Mesenchymal stem cell (in vitro differentiated cells and primary cell): ENCODE measurements at regions not wholly inside any gene's neighbourhood (a gene's known extent, or its start where the extent isn't known, plus 50 kb on each side); places are given as distances from the start of the nearest gene placed in this dataset.

Experiments
- DNase-seq: peaks from one replicate; pipeline ENCODE4 v3.0.0-alpha.2; 2013
- H2AFZ ChIP-seq: one replicate; pipeline ENCODE4 v1.6.1; 2013; ENCODE audit warnings: low read depth, mild to moderate bottlenecking, control low read depth, inconsistent platforms, low read length, moderate library complexity
- H2AK5ac ChIP-seq: 2 replicates; pipeline ENCODE4 v1.6.1; 2013; ENCODE audit warnings: low read length, moderate library complexity, mild to moderate bottlenecking, inconsistent platforms; ENCODE audit not compliant: severe bottlenecking
- H2BK120ac ChIP-seq: one replicate; pipeline ENCODE4 v1.6.1; 2013; ENCODE audit warnings: low read depth, mild to moderate bottlenecking, inconsistent platforms, low read length, moderate library complexity
- H2BK12ac ChIP-seq, 2 experiments: one replicate each; pipeline ENCODE4 v1.6.1; 2013; ENCODE audit warnings: inconsistent platforms in 2 of 2, low read length in 2 of 2, mild to moderate bottlenecking in 2 of 2, moderate library complexity in 2 of 2, control low read depth in 1 of 2
- H2BK15ac ChIP-seq: one replicate; pipeline ENCODE4 v1.6.1; 2013; ENCODE audit warnings: mild to moderate bottlenecking, low read depth, inconsistent platforms; ENCODE audit not compliant: poor library complexity, severe bottlenecking
- H2BK5ac ChIP-seq: 2 replicates; pipeline ENCODE4 v1.6.1; 2013; ENCODE audit warnings: low read depth, mild to moderate bottlenecking, low read length, control low read depth, inconsistent platforms; ENCODE audit not compliant: poor library complexity, severe bottlenecking
- H3K14ac ChIP-seq, 2 experiments: one replicate each; pipeline ENCODE4 v1.6.1; 2013; ENCODE audit warnings: inconsistent platforms in 2 of 2, low read length in 2 of 2, control low read depth in 1 of 2, mild to moderate bottlenecking in 1 of 2, moderate library complexity in 1 of 2
- H3K18ac ChIP-seq, 2 experiments: one replicate each; pipeline ENCODE4 v1.6.1; 2013; ENCODE audit warnings: inconsistent platforms in 2 of 2, low read length in 2 of 2, control low read depth in 1 of 2, low read depth in 1 of 2, mild to moderate bottlenecking in 1 of 2
- H3K23ac ChIP-seq, 2 experiments: one replicate each; pipeline ENCODE4 v1.6.1; 2013; ENCODE audit warnings: inconsistent platforms in 2 of 2, low read length in 2 of 2, mild to moderate bottlenecking in 2 of 2, moderate library complexity in 2 of 2, control low read depth in 1 of 2
- H3K27ac ChIP-seq: 2 replicates; pipeline ENCODE4 v1.5.1; 2013; ENCODE audit warnings: mild to moderate bottlenecking, moderate library complexity, low read length, control low read depth, inconsistent platforms; ENCODE audit not compliant: poor library complexity, severe bottlenecking
- H3K27me3 ChIP-seq, 2 experiments: 2 replicates each; pipeline versions ENCODE4 v1.6.1 to v1.7.0; 2013; ENCODE audit warnings: low read length in 2 of 2, mild to moderate bottlenecking in 2 of 2, moderate library complexity in 2 of 2, control low read depth in 1 of 2, inconsistent platforms in 1 of 2; ENCODE audit not compliant: control insufficient read depth in 1 of 2, insufficient read depth in 1 of 2
- H3K36me3 ChIP-seq, 2 experiments: 2 replicates each; pipeline versions ENCODE4 v1.6.1 to v1.7.0; 2013; ENCODE audit warnings: low read length in 2 of 2, control low read depth in 1 of 2, inconsistent platforms in 1 of 2, low read depth in 1 of 2, mild to moderate bottlenecking in 1 of 2; ENCODE audit not compliant: insufficient read depth in 2 of 2, control insufficient read depth in 1 of 2
- H3K4ac ChIP-seq, 2 experiments: one replicate each; pipeline ENCODE4 v1.6.1; 2013; ENCODE audit warnings: inconsistent platforms in 2 of 2, low read length in 2 of 2, mild to moderate bottlenecking in 2 of 2, moderate library complexity in 2 of 2, control low read depth in 1 of 2, low read depth in 1 of 2
- H3K4me1 ChIP-seq: 2 replicates; pipeline ENCODE4 v1.6.1; 2013; ENCODE audit warnings: low read depth, low read length, control low read depth; ENCODE audit not compliant: control insufficient read depth, insufficient read depth
- H3K4me2 ChIP-seq: 2 replicates; pipeline ENCODE4 v1.6.1; 2013; ENCODE audit warnings: low read length, mild to moderate bottlenecking, inconsistent platforms; ENCODE audit not compliant: poor library complexity, severe bottlenecking
- H3K4me3 ChIP-seq, 2 experiments: 2 replicates each; pipeline versions ENCODE4 v1.5.1 to v1.7.0; 2013; ENCODE audit warnings: low read length in 2 of 2, mild to moderate bottlenecking in 2 of 2, control low read depth in 1 of 2, low read depth in 1 of 2; ENCODE audit not compliant: insufficient read depth in 1 of 2
- H3K79me1 ChIP-seq: replicated peaks from 2 replicates; pipeline ENCODE4 v1.6.1; 2013; ENCODE audit warnings: mild to moderate bottlenecking, control low read depth, low read length, inconsistent platforms; ENCODE audit not compliant: poor library complexity, severe bottlenecking
- H3K9ac ChIP-seq: 2 replicates; pipeline ENCODE4 v1.7.0; 2013; ENCODE audit warnings: mild to moderate bottlenecking, low read length, moderate library complexity
- H3K9me3 ChIP-seq: 2 replicates; pipeline ENCODE4 v1.7.0; 2013; ENCODE audit warnings: mild to moderate bottlenecking, low read length; ENCODE audit not compliant: control insufficient read depth
- H4K8ac ChIP-seq: one replicate; pipeline ENCODE4 v1.6.1; 2013; ENCODE audit warnings: inconsistent platforms, mild to moderate bottlenecking, low read length, moderate library complexity
- H4K91ac ChIP-seq: one replicate; pipeline ENCODE4 v1.6.1; 2013; ENCODE audit warnings: mild to moderate bottlenecking, low read length, inconsistent platforms
- WGBS: methylation state at CpG from one replicate; pipeline ENCODE4 v1.1.7; 2013; ENCODE audit warnings: mixed read lengths; 5-methylcytosine and 5-hydroxymethylcytosine counted together

- Histone ChIP-seq H3K9me3 (no peaks in the 10 kb centered on the region), H3K4me1 (peaks cover 9% of the 10 kb centered on the region), H3K27ac (no peak overlapping the region), H3K36me3 (no peaks in the 10 kb centered on the region), H3K9ac (no peak overlapping the region), H2AK5ac (no peak overlapping the region), H3K4ac (no peak overlapping the region), H2BK15ac (no peak overlapping the region), H3K27me3 (peaks cover 0 to 26% of the 10 kb centered on the region in 2 experiments), H3K23ac (no peak overlapping the region), H3K4me3 (no peak overlapping the region), H3K18ac (no peak overlapping the region), H4K91ac (no peak overlapping the region), H2BK120ac (no peak overlapping the region), H3K4me2 (no peak overlapping the region), H2BK5ac (no peak overlapping the region), H3K14ac (no peak overlapping the region), H2AFZ (no peak overlapping the region), H3K79me1 (no peaks in the 10 kb centered on the region), H2BK12ac (no peak overlapping the region), H4K8ac (no peak overlapping the region)
- no peak for DNase-seq
- WGBS = 74% methylated on average over 4 of the region's 4 CpGs
Observed at GRCh38 chr5:173736374-173736773, 119.9 kb upstream of the BOD1 start.

GRCh38 chr5:173736923-173737412 lies 120.5 kb upstream of the BOD1 start:
- H2AFZ ChIP-seq = no peak overlapping the region
- no peaks in the 10 kb centered on the region for H3K36me3 ChIP-seq
- no peaks in the 10 kb centered on the region for H3K9me3 ChIP-seq
- H3K79me1 ChIP-seq = no peaks in the 10 kb centered on the region
- H4K91ac ChIP-seq = no peak overlapping the region
- H2BK120ac ChIP-seq = no peak overlapping the region
- H3K4me1 ChIP-seq = peaks cover 11% of the 10 kb centered on the region
- H3K4me3 ChIP-seq = no peak overlapping the region
- H3K23ac ChIP-seq = no peak overlapping the region
- no peak overlapping the region for H2AK5ac ChIP-seq
- no peak overlapping the region for H3K18ac ChIP-seq
- no peak overlapping the region for H3K4ac ChIP-seq
- no peak overlapping the region for H2BK5ac ChIP-seq
- H2BK12ac ChIP-seq = no peak overlapping the region
- H3K4me2 ChIP-seq = no peak overlapping the region
- 61% methylated on average over 8 of the region's 8 CpGs for WGBS
- H3K14ac ChIP-seq = no peak overlapping the region
- no peak for DNase-seq
- no peak overlapping the region for H4K8ac ChIP-seq
- no peak overlapping the region for H2BK15ac ChIP-seq
- H3K9ac ChIP-seq = no peak overlapping the region
- no peak overlapping the region for H3K27ac ChIP-seq
- peaks cover 0 to 26% of the 10 kb centered on the region in 2 experiments for H3K27me3 ChIP-seq

GRCh38 chr5:173739741-173740140 lies 123.3 kb upstream of the BOD1 start:
- Histone ChIP-seq H3K4me1 (peaks cover 12% of the 10 kb centered on the region), H3K27ac (no peak overlapping the region), H3K23ac (no peak overlapping the region), H3K18ac (no peak overlapping the region), H3K9me3 (no peaks in the 10 kb centered on the region), H3K9ac (no peak overlapping the region), H3K36me3 (no peaks in the 10 kb centered on the region), H4K8ac (no peak overlapping the region), H2BK12ac (no peak overlapping the region), H3K14ac (no peak overlapping the region), H2AK5ac (no peak overlapping the region), H3K4ac (no peak overlapping the region), H3K4me2 (no peak overlapping the region), H2BK15ac (no peak overlapping the region), H3K4me3 (no peak overlapping the region), H3K27me3 (peaks cover 0 to 11% of the 10 kb centered on the region in 2 experiments), H2AFZ (no peak overlapping the region), H2BK120ac (no peak overlapping the region), H3K79me1 (no peaks in the 10 kb centered on the region), H2BK5ac (no peak overlapping the region), H4K91ac (no peak overlapping the region)
- WGBS = 77% methylated on average over 5 of the region's 5 CpGs
- DNase-seq = no peak

- Histone ChIP-seq H3K36me3 (no peaks in the 10 kb centered on the region), H3K79me1 (no peaks in the 10 kb centered on the region), H3K23ac (no peak overlapping the region), H2BK120ac (no peak overlapping the region), H2BK12ac (no peak overlapping the region), H2AFZ (no peak overlapping the region), H4K8ac (no peak overlapping the region), H2BK15ac (no peak overlapping the region), H2BK5ac (no peak overlapping the region), H3K4me2 (no peak overlapping the region), H4K91ac (no peak overlapping the region), H3K9me3 (no peaks in the 10 kb centered on the region), H3K4ac (no peak overlapping the region), H2AK5ac (no peak overlapping the region), H3K4me1 (peaks cover 13% of the 10 kb centered on the region), H3K27ac (no peak overlapping the region), H3K27me3 (peaks cover 0 to 5% of the 10 kb centered on the region in 2 experiments), H3K9ac (no peak overlapping the region), H3K18ac (no peak overlapping the region), H3K4me3 (no peak overlapping the region), H3K14ac (no peak overlapping the region)
- WGBS = 96% methylated on average over 10 of the region's 10 CpGs
- no peak for DNase-seq
Observed at GRCh38 chr5:173740400-173740799, 124.0 kb upstream of the BOD1 start.
